IMR-90 (cell line): ENCODE measurements at regions not wholly inside any gene's neighbourhood (a gene's known extent, or its start where the extent isn't known, plus 50 kb on each side); places are given as distances from the start of the nearest gene placed in this dataset.

ENCODE experiments used
- ATAC-seq: fragments of 200-7000 bp; cut with Tn5 transposase; 2 replicates; pipeline ENCODE4 v1.9.1; 2020; ENCODE audit warnings: low read depth, mild to moderate bottlenecking, moderate library complexity
- BruUV-seq: library from RNA; stranded (reverse); fragments of 400-500 nt; replicated peaks from 2 replicates; lab custom pipeline; 2021; lab: Mats Ljungman, UMichigan
- CTCF ChIA-PET: fragments of 300-600 bp; formaldehyde crosslinking; extraction: SDS; loops from one replicate; lab custom pipeline; 2021; ENCODE audit warnings: antibody characterized with exemption; lab: Yijun Ruan, JAX
- POLR2A ChIA-PET: fragments of 300-600 bp; sonication (Branson Sonifier 250); formaldehyde crosslinking; loops from one replicate; lab custom pipeline; 2022; ENCODE audit warnings: antibody characterized with exemption; ENCODE audit not compliant: unreplicated experiment; lab: Charles Lee
- DNase-seq: peaks from one replicate; pipeline ENCODE4 v3.0.0; 2013
- H2AFZ ChIP-seq: replicated peaks from 2 replicates; pipeline ENCODE3; 2013; ENCODE audit warnings: low read length, mild to moderate bottlenecking; ENCODE audit not compliant: poor library complexity
- H2AK5ac ChIP-seq: 2 replicates; pipeline ENCODE4 v1.6.1; 2013; ENCODE audit warnings: low read depth, low read length, inconsistent platforms
- H2AK9ac ChIP-seq: replicated peaks from 2 replicates; pipeline ENCODE3; 2013; ENCODE audit warnings: mild to moderate bottlenecking, low read depth, low read length, moderate library complexity; ENCODE audit not compliant: poor library complexity
- H2BK120ac ChIP-seq: 2 replicates; pipeline ENCODE4 v1.6.1; 2013; ENCODE audit warnings: low read depth, low read length, inconsistent platforms
- H2BK15ac ChIP-seq: 3 replicates; pipeline ENCODE4 v1.6.1; 2013; ENCODE audit warnings: low read depth, low read length, inconsistent platforms
- H2BK20ac ChIP-seq: 2 replicates; pipeline ENCODE4 v1.6.1; 2013; ENCODE audit warnings: low read depth, mild to moderate bottlenecking, inconsistent platforms, low read length, moderate library complexity
- H2BK5ac ChIP-seq: 2 replicates; pipeline ENCODE4 v1.6.1; 2013; ENCODE audit warnings: mild to moderate bottlenecking, low read depth, low read length, inconsistent platforms; ENCODE audit not compliant: poor library complexity, severe bottlenecking
- H3K14ac ChIP-seq: replicated peaks from 2 replicates; pipeline ENCODE4 v1.6.1; 2013; ENCODE audit warnings: low read depth, low read length, inconsistent platforms
- H3K18ac ChIP-seq: 2 replicates; pipeline ENCODE4 v1.6.1; 2013; ENCODE audit warnings: low read depth, low read length, control low read depth
- H3K23ac ChIP-seq: 2 replicates; pipeline ENCODE4 v1.6.1; 2013; ENCODE audit warnings: low read depth, low read length, inconsistent platforms
- H3K27ac ChIP-seq: 2 replicates; pipeline ENCODE4 v1.5.1; 2013; ENCODE audit warnings: mild to moderate bottlenecking, control low read depth, low read length; ENCODE audit not compliant: insufficient read depth
- H3K27me3 ChIP-seq: 2 replicates; pipeline ENCODE4 v1.6.1; 2013; ENCODE audit warnings: low read length; ENCODE audit not compliant: control insufficient read depth, insufficient read depth
- H3K36me3 ChIP-seq: 2 replicates; pipeline ENCODE4 v1.6.1; 2013; ENCODE audit warnings: low read length, mixed read lengths; ENCODE audit not compliant: control insufficient read depth, insufficient read depth
- H3K4ac ChIP-seq: 2 replicates; pipeline ENCODE4 v1.6.1; 2013; ENCODE audit warnings: low read depth, low read length, inconsistent platforms
- H3K4me1 ChIP-seq: 2 replicates; pipeline ENCODE4 v1.6.1; 2013; ENCODE audit warnings: low read length, mixed read lengths; ENCODE audit not compliant: control insufficient read depth, insufficient read depth
- H3K4me2 ChIP-seq: 2 replicates; pipeline ENCODE4 v1.6.1; 2013; ENCODE audit warnings: low read depth, mild to moderate bottlenecking, control low read depth, low read length, moderate library complexity
- H3K4me3 ChIP-seq: 2 replicates; pipeline ENCODE4 v1.5.1; 2013; ENCODE audit warnings: low read depth, mild to moderate bottlenecking, control low read depth, low read length, moderate library complexity; ENCODE audit not compliant: insufficient read depth
- H3K56ac ChIP-seq: 2 replicates; pipeline ENCODE4 v1.6.1; 2013; ENCODE audit warnings: low read length, inconsistent platforms; ENCODE audit not compliant: insufficient read depth; ENCODE audit errors: extremely low read depth
- H3K79me1 ChIP-seq, 2 experiments: 2 replicates each; pipeline ENCODE4 v1.6.1; 2013; ENCODE audit warnings: low read length in 2 of 2, inconsistent platforms in 1 of 2, low read depth in 1 of 2
- H3K9ac ChIP-seq: 2 replicates; pipeline ENCODE4 v1.6.1; 2013; ENCODE audit warnings: low read depth, low read length, control low read depth
- H3K9me1 ChIP-seq: 2 replicates; pipeline ENCODE4 v1.6.1; 2013; ENCODE audit warnings: low read length, inconsistent platforms; ENCODE audit not compliant: insufficient read depth
- H3K9me3 ChIP-seq: 2 replicates; pipeline ENCODE4 v1.6.1; 2013; ENCODE audit warnings: low read length; ENCODE audit not compliant: control insufficient read depth, insufficient read depth
- H4K20me1 ChIP-seq: 2 replicates; pipeline ENCODE4 v1.6.1; 2013; ENCODE audit warnings: low read length, inconsistent platforms; ENCODE audit not compliant: insufficient read depth
- H4K5ac ChIP-seq: 2 replicates; pipeline ENCODE4 v1.6.1; 2013; ENCODE audit warnings: mild to moderate bottlenecking, low read depth, low read length, control low read depth
- H4K8ac ChIP-seq, 2 experiments: 2 replicates each; pipeline ENCODE4 v1.6.1; 2013; ENCODE audit warnings: low read depth in 2 of 2, low read length in 2 of 2, control low read depth in 1 of 2, inconsistent platforms in 1 of 2
- H4K91ac ChIP-seq: 2 replicates; pipeline ENCODE4 v1.6.1; 2013; ENCODE audit warnings: low read depth, low read length, inconsistent platforms; ENCODE audit not compliant: insufficient read depth
- BHLHE40 ChIP-seq: fragments of 150-350 bp; IDR thresholded peaks from 2 replicates; pipeline ENCODE4 v1.6.1; 2016; ENCODE audit warnings: mild to moderate bottlenecking, low read depth, low read length
- CEBPB ChIP-seq: IDR thresholded peaks from 2 replicates; pipeline ENCODE4 v1.6.1; 2012; ENCODE audit warnings: low read depth, low read length, improper control_type of control experiment
- CHD1 ChIP-seq: IDR thresholded peaks from 2 replicates; pipeline ENCODE4 v1.6.1; 2012; ENCODE audit warnings: low read depth, low read length, improper control_type of control experiment
- CTCF ChIP-seq: conservative IDR thresholded peaks from 2 replicates; pipeline ENCODE4 v1.5.1; 2012; ENCODE audit warnings: mild to moderate bottlenecking, low read depth, low read length, improper control_type of control experiment
- ELK1 ChIP-seq: fragments of 150-350 bp; IDR thresholded peaks from 2 replicates; pipeline ENCODE4 v1.6.1; 2016; ENCODE audit warnings: low read depth, mild to moderate bottlenecking, low read length, moderate library complexity, borderline replicate concordance
- FOS ChIP-seq: fragments of 150-350 bp; IDR thresholded peaks from 2 replicates; pipeline ENCODE4 v1.6.1; 2016; ENCODE audit warnings: low read depth, low read length
- MAFK ChIP-seq: IDR thresholded peaks from 2 replicates; pipeline ENCODE4 v1.6.1; 2012; ENCODE audit warnings: low read depth, low read length, improper control_type of control experiment
- MAZ ChIP-seq: IDR thresholded peaks from 2 replicates; pipeline ENCODE4 v1.6.1; 2012; ENCODE audit warnings: low read depth, mild to moderate bottlenecking, low read length, improper control_type of control experiment, moderate library complexity, borderline replicate concordance
- MXI1 ChIP-seq: IDR thresholded peaks from 2 replicates; pipeline ENCODE4 v1.6.1; 2012; ENCODE audit warnings: low read depth, mild to moderate bottlenecking, low read length, moderate library complexity, borderline replicate concordance
- NFE2L2 ChIP-seq: fragments of 150-350 bp; IDR thresholded peaks from 2 replicates; pipeline ENCODE4 v1.6.1; 2016; ENCODE audit warnings: low read depth, mild to moderate bottlenecking, low read length
- POLR2A ChIP-seq: IDR thresholded peaks from 2 replicates; pipeline ENCODE4 v1.6.1; 2012; ENCODE audit warnings: mild to moderate bottlenecking, low read depth, low read length
- RAD21 ChIP-seq: IDR thresholded peaks from 2 replicates; pipeline ENCODE4 v1.6.1; 2012; ENCODE audit warnings: low read length, improper control_type of control experiment
- RCOR1 ChIP-seq: IDR thresholded peaks from 2 replicates; pipeline ENCODE4 v1.6.1; 2012; ENCODE audit warnings: mild to moderate bottlenecking, low read length, improper control_type of control experiment; ENCODE audit not compliant: insufficient replicate concordance
- RFX5 ChIP-seq: IDR thresholded peaks from 2 replicates; pipeline ENCODE4 v1.8.0; 2012; ENCODE audit warnings: low read depth, mild to moderate bottlenecking, low read length, moderate library complexity
- SMC3 ChIP-seq: fragments of 150-350 bp; IDR thresholded peaks from 2 replicates; pipeline ENCODE4 v1.6.1; 2016; ENCODE audit warnings: low read depth, mild to moderate bottlenecking, antibody characterized with exemption, low read length, moderate library complexity
- USF2 ChIP-seq: fragments of 150-350 bp; IDR thresholded peaks from 2 replicates; pipeline ENCODE4 v1.6.1; 2017; ENCODE audit warnings: mild to moderate bottlenecking, antibody characterized with exemption, low read length, low read depth
- WGBS, 2 experiments: methylation state at CpG; one replicate each; pipeline versions ENCODE4 v1.1.5 to v1.1.7; 2013; ENCODE audit warnings: missing lambda C conversion rate in 2 of 2; ENCODE audit not compliant: insufficient read length in 1 of 2; ENCODE audit errors: extremely low coverage in 2 of 2; 5-methylcytosine and 5-hydroxymethylcytosine counted together
- dilution Hi-C: fragments of 300-500 bp; cut with HindIII; formaldehyde crosslinking; loops from one replicate; pipeline ENCODE4 v1.14.3; 2018; ENCODE audit warnings: low sequenced_read_pairs; ENCODE audit not compliant: unreplicated experiment
- in situ Hi-C: fragments of 300-500 bp; cut with MboI; formaldehyde crosslinking; loops from 3 replicates; pipeline ENCODE4 v1.14.3; 2019; ENCODE audit warnings: low sequenced_read_pairs, inconsistent platforms, mixed read lengths
- intact Hi-C: fragments of 100-400 bp; cut with micrococcal nuclease; formaldehyde crosslinking; loops from 2 replicates; pipeline ENCODE4 v1.10.0; 2022

GRCh38 chr13:78786459-78786858 is 127.5 kb upstream of the OBI1 start:
- Histone ChIP-seq H2BK120ac (no peak overlapping the region), H3K9me3 (no peaks in the 10 kb centered on the region), H2AK9ac (no peak overlapping the region), H3K23ac (no peak overlapping the region), H4K8ac (no peak overlapping the region), H4K5ac (no peak overlapping the region), H3K9ac (no peak overlapping the region), H3K9me1 (no peaks in the 10 kb centered on the region), H3K27me3 (no peaks in the 10 kb centered on the region), H3K79me1 (no peaks in the 10 kb centered on the region), H4K91ac (no peak overlapping the region), H3K27ac (no peak overlapping the region), H3K56ac (no peak overlapping the region), H3K4me1 (no peaks in the 10 kb centered on the region), H2BK5ac (no peak overlapping the region), H2BK15ac (no peak overlapping the region), H3K4ac (no peak overlapping the region), H2AFZ (no peak overlapping the region), H2AK5ac (no peak overlapping the region), H2BK20ac (no peak overlapping the region), H3K14ac (no peak overlapping the region), H3K4me2 (no peak overlapping the region), H3K4me3 (no peak overlapping the region), H4K20me1 (no peaks in the 10 kb centered on the region), H3K18ac (no peak overlapping the region), H3K36me3 (no peaks in the 10 kb centered on the region)
- DNase-seq (no peak), ATAC-seq (no peak)
- no TSS peak for BruUV-seq
- in situ Hi-C loops = no loop called here
- POLR2A ChIA-PET = no interaction called here
- WGBS, 2 experiments = no CpG with 5 or more reads among the region's 1 CpG
- intact Hi-C loops = no loop called here
- dilution Hi-C loops = no loop called here
- CTCF ChIA-PET = interaction anchor here (1.8 kb wide), 1 partner anchor 9 kb away, joined by 5 read pairs; no protein-coding TSS in a partner anchor
- TF ChIP-seq CEBPB (no peak), RAD21 (no peak), MXI1 (no peak), CTCF (no peak), MAFK (no peak), BHLHE40 (no peak), MAZ (no peak), CHD1 (no peak), SMC3 (no peak), FOS (no peak), USF2 (no peak), RFX5 (no peak), NFE2L2 (no peak), ELK1 (no peak), RCOR1 (no peak), POLR2A (no peak)
